NT2/D1 (cell line): ENCODE measurements at regions not wholly inside any gene's neighbourhood (a gene's known extent, or its start where the extent isn't known, plus 50 kb on each side); places are given as distances from the start of the nearest gene placed in this dataset.

Experiments used
- SUZ12 ChIP-seq: IDR thresholded peaks from 2 replicates; pipeline ENCODE4 v1.6.1; 2011; ENCODE audit not compliant: insufficient read length, insufficient read depth; ENCODE audit errors: extremely low read depth
- YY1 ChIP-seq: IDR thresholded peaks from 2 replicates; pipeline ENCODE4 v1.6.1; 2011; ENCODE audit not compliant: insufficient read length, insufficient read depth
- ZNF274 ChIP-seq: IDR thresholded peaks from 2 replicates; pipeline ENCODE4 v1.6.1; 2011; ENCODE audit warnings: mild to moderate bottlenecking, low read depth, low read length

DNA sequence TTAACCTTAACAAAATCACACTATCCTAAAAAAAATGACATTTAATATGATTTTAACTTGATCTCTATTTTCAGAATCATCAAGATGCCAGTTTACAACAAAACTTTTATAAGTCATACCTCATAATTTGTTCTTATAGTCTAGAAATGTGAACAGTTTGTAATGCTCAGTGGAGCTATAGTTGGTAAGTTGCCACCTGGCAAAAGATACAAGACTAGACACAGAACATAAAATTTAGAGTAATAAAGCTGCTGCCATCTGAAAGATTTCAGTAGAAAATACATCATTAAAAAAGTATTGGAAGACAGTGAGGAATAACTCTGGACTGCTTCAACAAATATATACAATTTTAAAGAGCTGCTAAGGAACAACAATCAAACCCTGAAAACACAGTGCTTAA, 233.8 kb downstream of the GABRG2 start:
- TF ChIP-seq YY1 (no peak), SUZ12 (no peak), ZNF274 (no peak)
